RWPE1 (cell line): ENCODE measurements at regions not wholly inside any gene's neighbourhood (a gene's known extent, or its start where the extent isn't known, plus 50 kb on each side); places are given as distances from the start of the nearest gene placed in this dataset.

Source experiments
- CTCF ChIA-PET: fragments of 350-600 bp; sonication (Branson Sonifier 250); formaldehyde crosslinking; extraction: SDS; loops from one replicate; lab custom pipeline; 2021; lab: Yijun Ruan, JAX
- POLR2A ChIA-PET: fragments of 400-600 bp; formaldehyde crosslinking; extraction: SDS; loops from one replicate; lab custom pipeline; 2020; ENCODE audit warnings: antibody characterized with exemption; ENCODE audit not compliant: low non-redundant PET; lab: Yijun Ruan, JAX
- DNase-seq: peaks from one replicate; pipeline ENCODE4 v3.0.0; 2012; ENCODE audit warnings: low spot score
- H3K27ac ChIP-seq: fragments of 450-650 bp; 2 replicates; pipeline ENCODE4 v1.5.1; 2017
- TF ChIP-seq, protein P1 (sequence below): fragments of 450-650 bp; conservative IDR thresholded peaks from 2 replicates; pipeline ENCODE4 v1.5.1; 2017; ENCODE audit warnings: low read depth, mild to moderate bottlenecking

DNA sequence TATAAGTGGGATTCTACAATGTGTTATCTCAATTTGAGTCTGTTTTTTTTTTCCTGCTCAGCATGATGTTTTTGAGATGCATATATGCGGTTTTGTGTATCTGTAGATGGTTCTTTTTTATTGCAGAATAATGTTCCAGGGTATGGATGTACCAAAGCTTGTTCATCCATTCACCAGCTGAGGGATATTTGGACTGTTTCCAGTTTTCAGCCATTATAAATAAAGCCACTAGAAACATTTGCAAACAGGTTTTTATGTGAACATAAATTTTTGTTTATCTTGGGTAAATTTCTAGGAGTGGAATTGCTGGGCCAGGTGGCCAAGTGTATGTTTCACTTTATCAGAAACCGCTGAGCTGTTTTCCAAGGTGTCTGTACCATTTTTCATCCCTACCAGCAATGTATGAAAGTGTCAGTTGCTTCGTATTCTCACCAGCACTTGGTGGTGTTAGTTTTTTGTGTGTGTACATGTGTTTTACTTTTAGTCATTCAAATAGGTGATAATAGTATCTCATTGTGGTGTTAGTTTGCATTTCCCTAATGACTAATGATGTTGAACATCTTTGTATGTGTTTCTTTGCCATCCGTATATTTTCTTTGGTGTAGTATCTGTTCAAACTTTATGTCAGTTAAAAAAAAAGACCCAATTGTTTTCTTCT, 124.2 kb downstream of the CEBPB start:
- no peak overlapping the region for H3K27ac ChIP-seq
- TF ChIP-seq, protein P1, sequence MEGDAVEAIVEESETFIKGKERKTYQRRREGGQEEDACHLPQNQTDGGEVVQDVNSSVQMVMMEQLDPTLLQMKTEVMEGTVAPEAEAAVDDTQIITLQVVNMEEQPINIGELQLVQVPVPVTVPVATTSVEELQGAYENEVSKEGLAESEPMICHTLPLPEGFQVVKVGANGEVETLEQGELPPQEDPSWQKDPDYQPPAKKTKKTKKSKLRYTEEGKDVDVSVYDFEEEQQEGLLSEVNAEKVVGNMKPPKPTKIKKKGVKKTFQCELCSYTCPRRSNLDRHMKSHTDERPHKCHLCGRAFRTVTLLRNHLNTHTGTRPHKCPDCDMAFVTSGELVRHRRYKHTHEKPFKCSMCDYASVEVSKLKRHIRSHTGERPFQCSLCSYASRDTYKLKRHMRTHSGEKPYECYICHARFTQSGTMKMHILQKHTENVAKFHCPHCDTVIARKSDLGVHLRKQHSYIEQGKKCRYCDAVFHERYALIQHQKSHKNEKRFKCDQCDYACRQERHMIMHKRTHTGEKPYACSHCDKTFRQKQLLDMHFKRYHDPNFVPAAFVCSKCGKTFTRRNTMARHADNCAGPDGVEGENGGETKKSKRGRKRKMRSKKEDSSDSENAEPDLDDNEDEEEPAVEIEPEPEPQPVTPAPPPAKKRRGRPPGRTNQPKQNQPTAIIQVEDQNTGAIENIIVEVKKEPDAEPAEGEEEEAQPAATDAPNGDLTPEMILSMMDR = no peak
- CTCF ChIA-PET = interaction anchor here (0.7 to 1.0 kb wide), 2 partner anchors 136 to 831 kb away, joined by 3 read pairs; no protein-coding TSS in a partner anchor

DNA sequence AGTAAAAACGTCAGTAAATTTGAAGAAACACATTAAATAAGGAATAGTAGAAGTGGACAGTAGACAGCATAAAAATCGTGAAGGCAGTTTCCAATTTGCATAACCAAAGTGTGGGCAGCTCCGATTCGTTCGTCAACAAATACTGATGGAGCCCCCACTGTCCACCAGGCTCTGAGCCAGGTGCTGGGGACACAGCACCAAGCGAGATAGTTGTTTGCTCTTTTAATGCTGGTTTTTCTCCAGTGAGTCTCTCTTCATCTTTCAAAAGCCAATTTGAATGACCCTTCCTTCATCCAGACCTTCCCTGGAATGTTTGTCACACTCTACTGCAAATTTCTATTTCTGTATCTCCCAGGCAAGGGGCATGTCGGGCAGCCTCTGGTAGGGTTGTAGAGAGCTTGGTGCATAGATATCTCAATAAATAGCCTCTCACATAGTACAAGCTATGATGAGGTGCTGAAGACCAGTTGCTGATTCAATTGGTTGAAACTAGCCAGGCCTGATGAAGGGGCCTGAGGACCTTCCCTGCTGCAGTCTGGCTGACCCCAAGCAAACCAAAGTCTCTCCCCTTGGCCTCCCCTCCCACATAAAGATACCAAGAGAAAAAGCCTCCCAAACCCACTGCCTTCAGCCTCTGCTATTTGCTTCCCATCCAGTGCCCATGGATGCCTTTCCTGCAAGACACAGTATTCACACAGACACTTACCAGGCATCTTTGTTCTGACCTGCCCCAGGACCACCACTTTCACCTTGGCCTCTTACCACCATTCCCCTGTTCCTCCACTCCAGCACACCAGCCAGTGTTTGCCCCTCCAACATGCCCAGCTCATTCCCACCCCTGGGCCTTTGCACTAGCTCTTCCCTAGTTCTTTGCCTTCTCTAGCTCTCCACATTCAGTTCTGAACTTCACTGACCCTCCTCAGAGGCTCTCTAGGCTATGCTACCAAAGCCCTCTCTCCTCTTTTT, 125.2 kb downstream of the CEBPB start:
- ChIA-PET POLR2A (interaction anchor here (0.6 to 0.7 kb wide), 2 partner anchors 110 to 187 kb away, joined by 3 to 5 read pairs; no protein-coding TSS in a partner anchor), CTCF (interaction anchor here (0.6 kb wide), 1 partner anchor 53 kb away, joined by 6 read pairs; no protein-coding TSS in a partner anchor)
- peak overlapping the region; percentile 7; the same call in 1 of the 2 replicates for H3K27ac ChIP-seq
- DNase-seq = no peak
- TF ChIP-seq, protein P1 = no peak

More for the DNA sequence above, 124.2 kb downstream of the CEBPB start:
- DNase-seq = no peak
- POLR2A ChIA-PET = no interaction called here

DNA sequence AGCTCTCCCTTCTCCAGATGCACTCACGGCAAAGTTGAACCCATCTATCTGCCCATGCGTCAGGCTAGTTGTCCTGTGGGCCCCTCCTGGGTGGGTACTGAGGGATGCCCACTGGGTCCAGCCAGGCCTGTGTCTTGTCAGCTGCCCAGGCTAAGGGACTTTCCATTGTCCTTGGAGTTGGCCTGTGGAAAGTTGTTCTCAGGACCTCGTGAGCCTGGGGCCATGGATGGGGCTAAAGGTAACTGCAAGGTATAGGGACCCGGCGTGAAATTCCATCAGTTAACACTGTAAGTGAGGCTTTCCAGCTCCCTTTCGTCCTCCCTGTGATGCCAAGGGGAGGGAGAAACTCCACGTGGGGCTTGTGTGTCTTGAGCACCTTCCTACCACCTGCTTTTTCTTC, 126.5 kb downstream of the CEBPB start:
- DNase-seq = no peak
- POLR2A ChIA-PET = interaction anchor here (0.7 to 1.1 kb wide), 2 partner anchors 10 to 109 kb away, joined by 3 to 5 read pairs; no protein-coding TSS in a partner anchor
- peak overlapping the region; percentile 60 for H3K27ac ChIP-seq
- CTCF ChIA-PET = interaction anchor here (0.8 kb wide), 1 partner anchor 29 kb away, joined by 4 read pairs; no protein-coding TSS in a partner anchor
- TF ChIP-seq, protein P1 = no peak

DNA sequence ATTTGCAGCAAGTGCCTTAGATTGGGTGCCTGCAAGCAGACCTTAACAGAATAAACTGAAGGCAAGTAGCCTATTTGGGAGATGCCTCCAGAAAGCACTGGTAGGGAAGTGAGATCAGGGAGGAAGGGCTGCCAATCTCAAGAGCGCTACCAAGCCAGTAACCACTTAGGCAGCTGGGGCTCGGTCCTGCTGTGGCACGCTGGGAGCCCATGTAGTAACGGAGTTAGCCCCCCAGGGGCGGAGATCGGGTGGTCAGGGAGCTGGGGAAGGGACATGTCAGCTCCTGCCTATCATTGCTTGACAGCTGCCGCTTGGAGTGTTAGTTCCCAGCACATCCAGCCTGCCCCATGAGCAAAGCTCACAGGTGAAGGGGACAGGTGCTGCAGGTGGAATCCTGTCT, 127.0 kb downstream of the CEBPB start:
- ChIA-PET POLR2A (interaction anchor here (1.1 kb wide), 1 partner anchor 9 kb away, joined by 3 read pairs; no protein-coding TSS in a partner anchor), CTCF (interaction anchor here (0.8 kb wide), 1 partner anchor 28 kb away, joined by 4 read pairs; no protein-coding TSS in a partner anchor)
- TF ChIP-seq, protein P1 = no peak

DNA sequence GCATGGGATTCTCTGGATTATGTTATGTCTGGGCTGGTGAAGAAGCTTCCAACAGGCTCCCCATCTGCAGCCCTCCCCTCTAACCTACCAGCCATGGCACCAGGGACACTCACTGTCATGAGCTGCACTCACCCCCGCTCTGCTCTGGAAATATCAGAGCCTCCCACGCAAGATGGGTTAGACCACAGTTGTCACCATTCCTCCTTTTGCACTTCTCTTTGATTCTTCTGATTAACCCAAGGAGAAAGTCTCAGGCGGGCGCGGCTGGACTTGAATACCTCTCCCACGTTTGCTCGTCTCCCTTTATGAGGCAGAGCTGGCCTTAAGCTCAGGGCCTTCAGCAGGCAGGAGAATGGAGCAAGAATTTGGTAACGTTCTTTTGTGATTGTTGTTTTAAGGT, 128.1 kb downstream of the CEBPB start:
- H3K27ac ChIP-seq = peak overlapping the region; percentile 46
- TF ChIP-seq, protein P1 = no peak
- no peak for DNase-seq
- POLR2A ChIA-PET = no interaction called here
- CTCF ChIA-PET = no interaction called here

More for the DNA sequence above, 127.0 kb downstream of the CEBPB start:
- DNase-seq = no peak
- H3K27ac ChIP-seq = peak overlapping the region; percentile 60
